ENCODE measurements at regions not wholly inside any gene's neighbourhood (a gene's known extent, or its start where the extent isn't known, plus 50 kb on each side); places are given as distances from the start of the nearest gene placed in this dataset.

DNA sequence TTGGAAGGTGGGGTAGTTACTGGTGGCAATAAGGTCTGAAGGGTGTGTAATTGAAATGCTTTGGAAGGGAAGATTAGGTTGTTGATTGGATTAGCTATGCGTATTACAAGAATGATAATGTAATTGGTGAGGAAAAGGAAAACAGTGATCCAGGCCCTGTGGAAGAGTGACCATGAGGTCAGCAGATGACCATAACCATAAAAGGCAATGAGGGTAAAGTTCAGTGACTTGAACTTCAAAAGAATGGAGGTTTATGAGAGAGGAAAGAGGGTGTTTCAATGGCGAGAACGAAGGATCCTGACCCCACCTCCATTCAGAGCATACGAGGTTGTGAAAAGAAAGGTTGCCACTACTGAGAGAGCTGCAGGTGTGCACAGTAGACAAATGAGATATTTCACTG, 439.7 kb downstream of the CCSER2 start:
- DNase-seq (ENCODE audit: extremely low read depth, low read depth) = no peak

DNA sequence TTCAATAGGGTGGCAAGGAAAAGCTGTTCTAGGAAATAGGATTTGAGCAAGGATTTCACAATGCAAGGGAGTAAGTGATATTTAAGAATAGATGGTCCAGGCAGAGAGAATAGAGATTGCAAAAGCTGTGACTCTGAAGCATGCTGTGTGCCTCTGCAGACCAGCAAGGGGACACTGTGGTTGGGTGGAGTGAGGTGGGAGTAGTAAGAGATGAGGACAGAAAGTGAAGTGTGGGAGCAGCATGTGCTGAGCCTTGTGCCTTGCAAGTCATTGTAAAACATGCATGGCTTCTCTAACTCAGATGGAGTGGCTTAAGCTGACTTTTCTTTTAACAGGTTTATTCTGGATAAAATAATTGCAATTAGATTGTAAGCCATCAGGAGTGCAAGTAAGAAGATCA, 442.4 kb downstream of the CCSER2 start:
- no peak for DNase-seq (ENCODE audit: extremely low read depth, low read depth)

DNA sequence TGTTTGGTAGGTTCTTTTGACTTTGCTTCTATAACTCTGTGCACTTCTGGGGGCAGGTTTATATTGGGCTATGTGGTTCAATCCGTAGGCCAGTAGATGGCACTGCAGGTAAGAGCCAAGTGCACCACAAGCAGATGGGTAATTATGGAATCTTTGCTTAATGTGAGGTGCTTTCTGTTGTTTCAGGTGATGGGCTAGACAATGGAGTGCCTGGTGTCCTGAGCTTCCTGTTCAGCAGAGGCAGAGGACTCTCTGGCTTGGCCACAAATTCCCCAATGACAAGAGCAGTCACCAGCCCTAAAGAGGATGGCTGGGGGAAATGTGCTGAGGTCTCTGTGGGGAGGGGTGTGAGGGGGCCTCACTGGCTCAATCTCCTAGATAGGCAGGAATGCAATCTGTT, 455.0 kb downstream of the CCSER2 start:
- DNase-seq (ENCODE audit: extremely low read depth, low read depth) = no peak

DNA sequence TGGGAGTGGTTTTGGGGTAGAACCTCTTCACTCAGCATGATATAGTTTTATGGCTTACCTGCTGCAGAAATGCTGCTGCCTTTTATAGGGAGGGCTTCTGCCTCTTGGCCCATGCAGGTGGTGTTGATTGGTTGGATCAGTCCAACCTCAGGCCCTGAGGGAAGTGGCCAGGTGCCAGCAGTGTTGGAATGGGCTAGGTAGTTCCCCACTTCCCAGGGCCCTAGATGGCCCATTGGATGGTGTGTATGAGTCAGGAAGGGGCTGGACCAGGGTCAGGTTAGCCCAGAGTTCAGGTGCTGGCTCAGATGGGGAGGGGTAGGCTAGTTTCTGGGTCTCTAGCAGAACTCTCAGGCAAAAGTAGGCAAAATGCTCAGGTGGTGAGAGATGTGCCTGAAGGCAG, 455.5 kb downstream of the CCSER2 start:
- DNase-seq (ENCODE audit: extremely low read depth, low read depth) = no peak

- no peak for DNase-seq (ENCODE audit: extremely low read depth, low read depth)
Observed at GRCh38 chr10:84784749-84785148, 456.4 kb downstream of the CCSER2 start.

DNA sequence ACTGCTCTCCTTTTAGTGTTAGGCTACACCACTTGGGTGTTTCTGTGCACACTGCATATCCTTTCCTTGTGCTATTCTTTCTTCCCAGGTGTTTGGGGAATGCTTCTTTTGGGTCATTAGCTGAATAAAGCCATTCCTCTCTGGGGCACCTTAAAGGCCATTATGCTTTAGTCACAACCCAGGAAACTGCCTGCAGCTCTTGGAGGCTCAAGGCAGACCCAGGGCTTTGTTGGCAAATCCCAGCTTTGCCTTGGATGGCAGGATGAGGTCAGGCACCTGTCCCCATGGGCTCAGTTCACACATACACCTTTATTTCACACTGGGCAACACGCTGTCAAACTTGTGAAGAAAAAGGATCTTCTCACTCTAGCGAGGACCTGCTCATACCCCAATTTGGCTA, 460.6 kb downstream of the CCSER2 start:
- DNase-seq (ENCODE audit: extremely low read depth, low read depth) = no peak

DNA sequence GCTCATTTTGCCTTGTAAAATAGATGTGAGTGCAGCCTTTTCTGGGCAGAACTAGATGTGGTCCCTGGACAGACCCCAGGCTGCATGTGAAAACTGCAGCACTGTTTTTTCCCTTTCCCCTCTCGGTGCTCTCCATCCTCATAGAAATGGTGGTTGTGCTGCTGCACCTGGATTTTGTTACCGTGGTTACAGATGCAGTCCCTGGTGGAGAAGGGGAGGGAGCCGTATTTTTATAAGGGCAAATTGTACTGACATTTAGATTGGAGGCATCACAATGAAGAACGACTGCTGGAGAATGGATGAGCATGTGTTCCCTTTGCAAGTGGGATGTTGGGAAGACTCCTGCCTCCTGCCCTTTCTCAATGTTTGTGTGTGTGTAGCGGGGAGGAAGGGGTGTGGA, 469.9 kb downstream of the CCSER2 start:
- DNase-seq (ENCODE audit: extremely low read depth, low read depth) = no peak

DNA sequence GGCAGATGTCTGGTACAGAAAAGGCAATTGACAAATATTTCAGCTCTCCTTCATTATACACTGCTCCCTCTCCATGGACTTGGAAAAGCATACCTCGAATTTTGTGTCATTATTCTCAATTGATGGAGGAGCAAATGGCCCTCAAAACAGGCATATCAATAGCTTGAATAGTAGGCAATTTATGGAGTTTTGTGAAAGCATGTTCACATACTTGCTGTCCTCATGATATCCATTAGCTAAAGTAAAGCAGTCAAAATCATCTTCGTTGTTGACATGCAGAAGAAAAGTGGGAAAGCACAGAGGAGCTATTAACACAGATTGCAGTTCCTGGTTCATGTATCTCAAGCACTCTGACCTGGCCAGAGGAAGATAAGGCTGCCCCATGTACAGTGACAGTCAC, 472.8 kb downstream of the CCSER2 start:
- DNase-seq (ENCODE audit: extremely low read depth, low read depth) = no peak

DNA sequence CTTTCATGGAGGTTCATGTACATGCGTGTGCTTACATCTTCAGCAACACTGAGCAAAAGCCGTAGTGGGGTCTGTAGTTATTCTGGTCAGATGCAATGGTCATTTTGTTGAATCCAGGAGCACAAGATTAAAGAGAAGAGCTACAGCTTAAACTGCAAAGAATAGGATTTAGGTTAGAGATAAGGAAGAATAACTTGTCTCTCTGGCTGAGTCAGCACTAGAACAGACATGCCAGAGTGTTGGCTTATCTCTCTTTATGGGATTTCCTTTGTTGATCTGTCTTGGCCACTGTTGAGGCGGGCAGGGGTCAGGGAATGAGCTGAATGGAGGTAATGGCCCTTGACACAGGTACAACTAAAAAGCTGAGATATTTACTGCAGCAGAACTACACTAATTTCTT, 473.5 kb downstream of the CCSER2 start:
- DNase-seq (ENCODE audit: extremely low read depth, low read depth) = no peak

DNA sequence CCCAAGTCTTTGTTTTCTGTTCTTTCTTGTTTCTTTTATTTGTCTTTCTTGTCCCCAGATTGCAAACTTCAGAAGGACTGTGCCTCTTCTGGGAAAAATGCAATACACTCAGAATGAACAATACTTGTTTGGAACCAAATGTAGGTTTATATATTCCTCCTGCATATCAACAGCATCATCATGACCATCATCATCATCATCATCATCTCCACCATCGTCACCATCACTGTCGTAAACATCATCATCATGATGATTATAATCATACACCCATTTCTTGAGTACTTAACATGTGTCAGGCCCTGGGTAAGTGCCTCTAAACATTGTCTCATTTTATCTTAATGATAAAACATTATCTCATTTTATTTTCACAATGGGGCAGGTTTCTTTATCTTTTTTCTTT, 476.8 kb downstream of the CCSER2 start:
- no peak for DNase-seq (ENCODE audit: extremely low read depth, low read depth)

- no peak for DNase-seq (ENCODE audit: extremely low read depth, low read depth)
Observed at GRCh38 chr10:84811113-84811512, 482.7 kb downstream of the CCSER2 start.

GRCh38 chr10:84818961-84819360, 490.6 kb downstream of the CCSER2 start:
- DNase-seq (ENCODE audit: extremely low read depth, low read depth) = no peak

- no peak for DNase-seq (ENCODE audit: extremely low read depth, low read depth)
Observed at GRCh38 chr10:84820120-84820519, 491.7 kb downstream of the CCSER2 start.

GRCh38 chr10:84820596-84820995, 492.2 kb downstream of the CCSER2 start:
- DNase-seq (ENCODE audit: extremely low read depth, low read depth) = no peak

DNA sequence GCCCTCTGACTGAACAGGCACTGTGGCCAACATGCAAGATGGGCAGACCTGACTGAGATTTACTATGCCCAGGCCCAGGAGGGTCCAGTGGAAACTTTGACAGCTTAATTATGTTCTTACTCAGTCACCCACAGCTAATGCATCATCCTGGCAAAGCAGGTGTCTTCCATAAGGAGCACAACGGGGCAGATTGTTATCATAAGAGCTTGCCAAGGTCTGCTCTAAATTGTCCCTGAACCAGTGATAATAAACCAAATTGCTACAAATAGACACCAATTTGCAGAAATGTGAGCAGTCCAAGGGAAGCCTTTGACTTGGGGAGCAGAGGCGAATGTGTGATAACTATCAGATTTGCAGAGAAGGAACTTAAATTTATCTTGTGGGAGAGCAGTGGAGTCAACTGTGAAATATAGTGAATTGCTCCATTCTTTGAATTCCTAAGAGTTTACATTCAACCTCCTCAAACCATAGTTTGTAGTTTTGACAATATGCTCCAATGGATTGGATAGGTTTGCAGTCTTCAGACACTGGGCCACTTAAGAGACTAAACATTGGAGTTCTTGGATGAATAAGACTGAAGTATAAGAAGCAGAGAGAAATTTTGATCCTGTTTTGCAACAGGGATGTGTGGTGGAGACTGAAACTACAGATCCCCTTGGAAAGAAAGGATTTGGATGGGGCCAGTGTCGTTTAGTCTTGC, 494.7 kb downstream of the CCSER2 start:
- DNase-seq (ENCODE audit: extremely low read depth, low read depth) = no peak

- DNase-seq (ENCODE audit: extremely low read depth, low read depth) = no peak
Observed at GRCh38 chr10:84824525-84824924, 496.1 kb downstream of the CCSER2 start.

GRCh38 chr10:84825330-84825729, 496.9 kb downstream of the CCSER2 start:
- DNase-seq (ENCODE audit: extremely low read depth, low read depth) = no peak

DNA sequence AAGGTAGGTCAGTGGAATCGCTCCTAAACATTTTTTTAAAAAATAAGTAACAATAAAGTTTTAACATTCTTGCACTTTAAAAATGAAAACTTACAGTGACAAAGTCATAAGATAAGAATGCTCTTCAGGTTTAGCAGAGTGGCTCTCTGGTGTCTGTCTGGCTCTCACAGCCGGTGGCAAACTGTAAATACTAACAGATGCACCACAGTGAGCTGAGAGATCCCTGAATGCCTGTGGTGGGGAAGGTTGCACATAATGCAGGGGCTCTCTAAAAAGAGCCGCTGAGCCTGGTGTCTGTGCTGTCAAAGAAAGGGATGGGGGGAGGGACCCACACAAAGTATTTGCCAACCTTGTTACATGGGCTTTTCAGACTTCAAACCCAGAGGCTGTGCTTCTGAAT, 498.3 kb downstream of the CCSER2 start:
- DNase-seq (ENCODE audit: extremely low read depth, low read depth) = no peak

DNA sequence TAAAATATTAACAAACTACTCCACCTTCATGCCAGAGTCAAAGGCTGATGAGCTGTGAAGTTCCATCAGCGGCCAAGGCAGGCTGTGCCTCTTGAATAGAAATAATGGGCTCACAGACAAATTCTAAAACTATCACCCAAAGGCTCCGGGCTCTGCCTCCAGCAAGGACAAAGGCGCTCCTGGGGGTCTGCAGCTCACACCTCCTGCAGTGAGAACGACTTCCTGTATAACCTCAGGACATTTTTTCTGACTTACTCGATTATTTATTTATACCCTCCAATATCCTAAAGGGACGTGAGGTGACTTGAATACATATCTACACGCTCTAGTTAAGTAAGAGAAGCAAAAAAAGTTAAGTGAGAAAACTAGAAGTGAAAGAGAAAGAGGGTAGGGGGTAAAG, 500.7 kb downstream of the CCSER2 start:
- DNase-seq (ENCODE audit: extremely low read depth, low read depth) = no peak

DNA sequence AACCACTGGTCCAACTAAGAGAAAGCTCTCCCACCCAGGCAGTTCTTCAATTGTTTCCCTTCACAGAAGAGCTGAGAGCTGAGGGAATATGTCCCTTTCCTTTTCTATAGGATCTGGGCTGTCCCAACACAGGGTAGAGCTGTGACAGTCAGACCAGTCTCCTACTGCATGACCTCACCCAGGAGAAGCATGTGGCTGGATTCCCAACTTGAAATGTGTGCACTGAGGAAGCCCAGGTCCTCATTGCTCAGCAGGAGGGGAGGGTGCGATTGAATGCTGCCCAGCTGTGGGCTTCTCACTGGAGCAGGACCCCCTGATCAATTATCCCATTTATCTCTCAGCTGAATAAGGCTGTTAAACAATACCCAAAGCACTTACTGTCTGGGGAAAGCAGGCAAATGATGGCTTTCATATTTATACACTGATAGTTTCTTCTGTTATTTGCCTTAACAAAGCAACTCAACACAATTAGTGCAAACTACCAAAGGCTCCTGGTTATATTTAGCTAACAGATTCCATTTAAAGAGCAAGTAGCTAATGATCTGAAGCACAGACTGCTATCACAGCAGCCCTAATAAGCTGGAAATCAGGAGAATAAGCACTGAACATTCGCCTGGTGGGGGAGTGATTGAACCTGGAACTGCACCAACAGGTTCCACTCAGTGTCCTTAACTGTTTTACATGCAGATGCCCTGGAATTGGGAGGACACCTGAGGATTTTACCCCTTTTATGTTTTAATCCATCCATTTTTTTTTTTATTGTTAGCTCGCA, 508.8 kb downstream of the CCSER2 start:
- no peak for DNase-seq (ENCODE audit: extremely low read depth, low read depth)

DNA sequence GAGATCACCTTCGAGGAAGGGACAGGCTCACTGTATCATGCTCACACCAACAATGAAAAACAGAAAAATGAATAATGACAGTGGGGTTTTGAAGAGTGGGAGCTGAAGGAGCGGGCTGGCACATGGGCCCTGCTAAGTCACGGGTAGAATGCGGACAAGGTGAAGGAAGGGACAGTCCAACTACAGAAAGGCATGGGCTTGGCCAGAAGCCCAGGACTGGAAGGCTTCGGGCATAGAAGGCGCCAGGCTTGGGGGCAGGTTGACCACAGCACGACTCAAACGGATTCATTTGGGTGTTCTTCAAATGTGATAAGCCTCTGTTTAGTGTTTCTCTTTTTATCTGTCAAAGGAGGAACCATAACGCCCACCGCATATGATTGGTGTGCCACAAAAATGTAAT, 509.5 kb downstream of the CCSER2 start:
- no peak for DNase-seq (ENCODE audit: extremely low read depth, low read depth)

GRCh38 chr10:84838851-84839250, 510.5 kb downstream of the CCSER2 start:
- no peak for DNase-seq (ENCODE audit: extremely low read depth, low read depth)

- DNase-seq (ENCODE audit: extremely low read depth, low read depth) = no peak
Observed at GRCh38 chr10:84842593-84842992, 514.2 kb downstream of the CCSER2 start.

All from NCI-H460 (cell line).